PFSK-1 (cell line): ENCODE measurements at regions not wholly inside any gene's neighbourhood (a gene's known extent, or its start where the extent isn't known, plus 50 kb on each side); places are given as distances from the start of the nearest gene placed in this dataset.

Source experiments
- POLR2AphosphoS5 ChIP-seq: IDR thresholded peaks from 2 replicates; pipeline ENCODE4 v1.6.1; 2012; ENCODE audit warnings: low read depth, mild to moderate bottlenecking, control low read depth, low read length, moderate library complexity
- SIN3A ChIP-seq: IDR thresholded peaks from 2 replicates; pipeline ENCODE4 v1.6.1; 2012; ENCODE audit warnings: mild to moderate bottlenecking, low read length, moderate library complexity, borderline replicate concordance; ENCODE audit not compliant: insufficient read depth
- TF ChIP-seq, protein P1 (sequence below), 2 experiments: IDR thresholded peaks; 2 replicates each; pipeline versions ENCODE4 v1.6.1 to v1.8.0; 2011 to 2012; ENCODE audit warnings: low read depth in 2 of 2, low read length in 2 of 2, control low read depth in 1 of 2, inconsistent platforms in 1 of 2, mild to moderate bottlenecking in 1 of 2, moderate library complexity in 1 of 2; ENCODE audit not compliant: insufficient read depth in 1 of 2

DNA sequence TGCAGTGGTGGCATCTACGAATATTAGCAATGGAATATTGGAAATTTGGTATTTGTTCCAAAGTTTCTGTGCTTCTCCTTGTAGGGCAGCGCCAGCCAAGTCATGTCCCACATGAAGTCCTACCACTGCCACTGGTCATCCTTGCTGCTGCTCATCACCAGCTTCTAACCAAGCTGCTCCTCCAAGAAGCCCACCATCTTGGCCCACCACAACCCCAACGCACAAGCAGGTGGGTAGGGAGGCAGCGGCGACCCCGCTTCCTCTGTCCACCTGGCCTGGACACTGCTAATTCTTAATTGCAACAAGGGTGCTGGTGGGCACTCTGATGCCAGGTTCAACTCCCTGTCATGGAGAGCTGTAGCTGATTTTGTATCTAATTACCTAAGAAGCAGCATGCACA lies 291.2 kb upstream of the LYPLAL1 start:
- TF ChIP-seq SIN3A (no peak), POLR2AphosphoS5 (no peak)
- TF ChIP-seq, protein P1, sequence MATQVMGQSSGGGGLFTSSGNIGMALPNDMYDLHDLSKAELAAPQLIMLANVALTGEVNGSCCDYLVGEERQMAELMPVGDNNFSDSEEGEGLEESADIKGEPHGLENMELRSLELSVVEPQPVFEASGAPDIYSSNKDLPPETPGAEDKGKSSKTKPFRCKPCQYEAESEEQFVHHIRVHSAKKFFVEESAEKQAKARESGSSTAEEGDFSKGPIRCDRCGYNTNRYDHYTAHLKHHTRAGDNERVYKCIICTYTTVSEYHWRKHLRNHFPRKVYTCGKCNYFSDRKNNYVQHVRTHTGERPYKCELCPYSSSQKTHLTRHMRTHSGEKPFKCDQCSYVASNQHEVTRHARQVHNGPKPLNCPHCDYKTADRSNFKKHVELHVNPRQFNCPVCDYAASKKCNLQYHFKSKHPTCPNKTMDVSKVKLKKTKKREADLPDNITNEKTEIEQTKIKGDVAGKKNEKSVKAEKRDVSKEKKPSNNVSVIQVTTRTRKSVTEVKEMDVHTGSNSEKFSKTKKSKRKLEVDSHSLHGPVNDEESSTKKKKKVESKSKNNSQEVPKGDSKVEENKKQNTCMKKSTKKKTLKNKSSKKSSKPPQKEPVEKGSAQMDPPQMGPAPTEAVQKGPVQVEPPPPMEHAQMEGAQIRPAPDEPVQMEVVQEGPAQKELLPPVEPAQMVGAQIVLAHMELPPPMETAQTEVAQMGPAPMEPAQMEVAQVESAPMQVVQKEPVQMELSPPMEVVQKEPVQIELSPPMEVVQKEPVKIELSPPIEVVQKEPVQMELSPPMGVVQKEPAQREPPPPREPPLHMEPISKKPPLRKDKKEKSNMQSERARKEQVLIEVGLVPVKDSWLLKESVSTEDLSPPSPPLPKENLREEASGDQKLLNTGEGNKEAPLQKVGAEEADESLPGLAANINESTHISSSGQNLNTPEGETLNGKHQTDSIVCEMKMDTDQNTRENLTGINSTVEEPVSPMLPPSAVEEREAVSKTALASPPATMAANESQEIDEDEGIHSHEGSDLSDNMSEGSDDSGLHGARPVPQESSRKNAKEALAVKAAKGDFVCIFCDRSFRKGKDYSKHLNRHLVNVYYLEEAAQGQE (IDR thresholded peaks at IDR 0.05; ENCODE audit: insufficient read depth in 1 of 2, low read depth in 2 of 2, low read length in 2 of 2) = no peak
